ENCODE measurements at regions not wholly inside any gene's neighbourhood (a gene's known extent, or its start where the extent isn't known, plus 50 kb on each side); places are given as distances from the start of the nearest gene placed in this dataset.
"Not testable (repeated sequence)": the region's sequence is repeated elsewhere in the genome, so short reads cannot be mapped to it uniquely, and the experiment has no call there.

DNA sequence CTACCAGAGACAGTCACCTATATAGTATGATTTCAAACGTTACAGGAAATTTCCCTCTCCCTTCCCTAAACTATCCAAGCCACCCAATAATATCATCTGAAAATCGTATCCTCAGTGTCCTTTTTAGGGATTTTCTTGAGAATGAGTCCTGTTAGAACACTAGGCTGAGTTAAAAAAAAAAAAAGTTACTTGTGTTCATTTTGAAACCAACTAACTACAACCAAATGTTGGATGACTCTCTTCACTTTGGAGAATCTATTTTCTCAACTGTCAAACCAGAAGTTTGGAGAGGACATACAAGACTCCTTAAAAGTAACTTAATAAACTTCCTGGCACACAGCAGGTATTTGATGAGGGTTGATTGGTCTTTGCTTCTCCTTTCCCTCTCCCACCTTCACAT, 183.2 kb upstream of the SESN3 start:
- no peak overlapping the region for H2AFZ ChIP-seq (ENCODE audit: low read depth, low read length)
- H3K9ac ChIP-seq (ENCODE audit: low read depth, low read length), result no peak overlapping the region
- no peak overlapping the region for H3K4me3 ChIP-seq (ENCODE audit: low read depth in 1 of 2, low read length in 2 of 2)
- H3K36me3 ChIP-seq (ENCODE audit: insufficient read depth, low read length), result no peaks in the 10 kb centered on the region
- H3K27ac ChIP-seq (ENCODE audit: low read length), result no peak overlapping the region
- no peak for TF ChIP-seq EZH2 (IDR thresholded peaks at IDR 0.05; ENCODE audit: borderline replicate concordance, low read depth, low read length, severe bottlenecking)
- TF ChIP-seq, protein P1, sequence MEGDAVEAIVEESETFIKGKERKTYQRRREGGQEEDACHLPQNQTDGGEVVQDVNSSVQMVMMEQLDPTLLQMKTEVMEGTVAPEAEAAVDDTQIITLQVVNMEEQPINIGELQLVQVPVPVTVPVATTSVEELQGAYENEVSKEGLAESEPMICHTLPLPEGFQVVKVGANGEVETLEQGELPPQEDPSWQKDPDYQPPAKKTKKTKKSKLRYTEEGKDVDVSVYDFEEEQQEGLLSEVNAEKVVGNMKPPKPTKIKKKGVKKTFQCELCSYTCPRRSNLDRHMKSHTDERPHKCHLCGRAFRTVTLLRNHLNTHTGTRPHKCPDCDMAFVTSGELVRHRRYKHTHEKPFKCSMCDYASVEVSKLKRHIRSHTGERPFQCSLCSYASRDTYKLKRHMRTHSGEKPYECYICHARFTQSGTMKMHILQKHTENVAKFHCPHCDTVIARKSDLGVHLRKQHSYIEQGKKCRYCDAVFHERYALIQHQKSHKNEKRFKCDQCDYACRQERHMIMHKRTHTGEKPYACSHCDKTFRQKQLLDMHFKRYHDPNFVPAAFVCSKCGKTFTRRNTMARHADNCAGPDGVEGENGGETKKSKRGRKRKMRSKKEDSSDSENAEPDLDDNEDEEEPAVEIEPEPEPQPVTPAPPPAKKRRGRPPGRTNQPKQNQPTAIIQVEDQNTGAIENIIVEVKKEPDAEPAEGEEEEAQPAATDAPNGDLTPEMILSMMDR (IDR thresholded peaks at IDR 0.05; ENCODE audit: borderline replicate concordance, extremely low read depth, low read length, poor library complexity, severe bottlenecking), result no peak
- H3K9me3 ChIP-seq (ENCODE audit: insufficient read depth, low read length, severe bottlenecking), result no peaks in the 10 kb centered on the region
- no peaks in the 10 kb centered on the region for H3K79me2 ChIP-seq (ENCODE audit: insufficient read depth, low read length)
- no peak for DNase-seq
- H4K20me1 ChIP-seq (ENCODE audit: insufficient read depth, low read length), result no peaks in the 10 kb centered on the region
- H3K4me1 ChIP-seq (ENCODE audit: insufficient read depth, low read length), result no peaks in the 10 kb centered on the region
- no peak overlapping the region for H3K4me2 ChIP-seq (ENCODE audit: insufficient read depth, low read length)
- no peaks in the 10 kb centered on the region for H3K27me3 ChIP-seq (ENCODE audit: insufficient read depth, low read length, poor library complexity)
- ATAC-seq (ENCODE audit: insufficient read depth, low read depth), result no peak

DNA sequence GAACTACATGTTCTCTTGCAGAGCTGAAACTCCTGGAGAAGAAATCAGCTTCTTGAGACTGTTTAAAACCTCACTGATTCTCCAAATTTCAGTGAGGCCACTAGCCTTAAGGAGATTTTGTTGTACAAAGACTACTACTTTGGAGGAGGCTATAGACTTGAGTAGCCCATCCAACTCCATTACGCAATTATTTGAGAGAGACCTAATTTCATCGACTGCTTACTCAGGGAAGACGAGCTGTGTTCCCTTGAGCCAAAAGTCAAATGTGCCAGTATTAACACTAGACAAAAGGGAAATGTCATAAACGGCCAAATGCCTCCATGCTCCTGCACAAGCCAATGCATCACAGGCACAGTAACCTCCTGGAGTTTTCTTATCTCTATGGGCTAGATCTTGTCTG, 182.8 kb upstream of the SESN3 start:
- TF ChIP-seq, protein P1 (IDR thresholded peaks at IDR 0.05; ENCODE audit: borderline replicate concordance, extremely low read depth, low read length, poor library complexity, severe bottlenecking), result no peak
- no peak for TF ChIP-seq EZH2 (IDR thresholded peaks at IDR 0.05; ENCODE audit: borderline replicate concordance, low read depth, low read length, severe bottlenecking)
- Histone ChIP-seq H3K9ac (ENCODE audit: low read depth, low read length) (no peak overlapping the region), H3K4me3 (ENCODE audit: low read depth in 1 of 2, low read length in 2 of 2) (no peak overlapping the region), H3K9me3 (ENCODE audit: insufficient read depth, low read length, severe bottlenecking) (no peaks in the 10 kb centered on the region), H3K4me2 (ENCODE audit: insufficient read depth, low read length) (no peak overlapping the region), H3K27me3 (ENCODE audit: insufficient read depth, low read length, poor library complexity) (no peaks in the 10 kb centered on the region), H3K79me2 (ENCODE audit: insufficient read depth, low read length) (no peaks in the 10 kb centered on the region), H4K20me1 (ENCODE audit: insufficient read depth, low read length) (no peaks in the 10 kb centered on the region), H3K4me1 (ENCODE audit: insufficient read depth, low read length) (no peaks in the 10 kb centered on the region), H3K36me3 (ENCODE audit: insufficient read depth, low read length) (no peaks in the 10 kb centered on the region), H2AFZ (ENCODE audit: low read depth, low read length) (no peak overlapping the region), H3K27ac (ENCODE audit: low read length) (no peak overlapping the region)
- DNase-seq, result no peak
- ATAC-seq (ENCODE audit: insufficient read depth, low read depth), result no peak

DNA sequence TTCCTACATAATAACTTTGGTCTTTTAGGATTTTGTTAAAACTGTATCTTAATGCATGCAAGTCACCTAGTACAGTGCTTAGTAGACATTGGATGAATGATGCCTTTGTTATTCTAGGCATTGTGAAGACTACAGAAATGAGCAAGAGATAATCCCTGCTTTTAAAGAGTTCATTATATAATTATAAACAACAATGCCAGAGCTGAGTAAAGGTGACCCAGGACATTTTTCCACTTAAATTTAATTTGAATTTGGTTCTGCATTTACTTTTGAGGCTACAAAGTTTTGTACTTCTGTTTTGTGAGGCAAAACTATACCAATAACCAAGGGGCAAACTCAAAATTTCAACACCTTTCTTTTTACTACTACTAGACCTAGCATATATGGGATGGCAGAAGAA, 182.0 kb upstream of the SESN3 start:
- ATAC-seq (ENCODE audit: insufficient read depth, low read depth), result no peak
- no peak for TF ChIP-seq EZH2 (IDR thresholded peaks at IDR 0.05; ENCODE audit: borderline replicate concordance, low read depth, low read length, severe bottlenecking)
- TF ChIP-seq, protein P1 (IDR thresholded peaks at IDR 0.05; ENCODE audit: borderline replicate concordance, extremely low read depth, low read length, poor library complexity, severe bottlenecking), result no peak
- H3K9ac ChIP-seq (ENCODE audit: low read depth, low read length), result no peak overlapping the region

DNA sequence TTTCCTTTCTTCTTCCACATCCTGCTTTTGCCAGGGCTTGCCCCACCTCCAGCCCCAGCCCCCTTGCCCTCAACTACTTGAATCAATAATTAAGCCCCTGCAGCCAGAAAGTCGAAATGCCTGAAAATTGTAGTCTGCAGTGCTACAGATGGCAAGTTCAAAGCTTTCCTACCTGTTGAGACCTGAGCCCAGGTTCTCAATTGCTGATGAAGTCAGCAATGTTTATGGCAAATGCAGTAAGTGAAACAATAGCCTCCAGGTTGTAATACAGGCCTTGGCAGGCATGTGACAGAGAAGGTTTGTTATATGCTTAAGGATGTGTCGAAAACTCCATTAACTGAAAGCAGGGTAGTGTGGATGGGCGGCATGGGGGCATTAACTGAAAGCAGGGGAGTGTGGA, 181.1 kb upstream of the SESN3 start:
- no peak overlapping the region for H2AFZ ChIP-seq (ENCODE audit: low read depth, low read length)
- no peaks in the 10 kb centered on the region for H3K27me3 ChIP-seq (ENCODE audit: insufficient read depth, low read length, poor library complexity)
- H3K36me3 ChIP-seq (ENCODE audit: insufficient read depth, low read length), result no peaks in the 10 kb centered on the region
- no peak for ATAC-seq (ENCODE audit: insufficient read depth, low read depth)
- TF ChIP-seq, protein P1 (IDR thresholded peaks at IDR 0.05; ENCODE audit: borderline replicate concordance, extremely low read depth, low read length, poor library complexity, severe bottlenecking), result no peak
- TF ChIP-seq EZH2 (IDR thresholded peaks at IDR 0.05; ENCODE audit: borderline replicate concordance, low read depth, low read length, severe bottlenecking), result no peak
- no peak for DNase-seq
- no peaks in the 10 kb centered on the region for H3K9me3 ChIP-seq (ENCODE audit: insufficient read depth, low read length, severe bottlenecking)
- H3K79me2 ChIP-seq (ENCODE audit: insufficient read depth, low read length), result no peaks in the 10 kb centered on the region
- no peaks in the 10 kb centered on the region for H3K4me1 ChIP-seq (ENCODE audit: insufficient read depth, low read length)
- no peaks in the 10 kb centered on the region for H4K20me1 ChIP-seq (ENCODE audit: insufficient read depth, low read length)
- no peak overlapping the region for H3K9ac ChIP-seq (ENCODE audit: low read depth, low read length)
- no peak overlapping the region for H3K27ac ChIP-seq (ENCODE audit: low read length)
- no peak overlapping the region for H3K4me3 ChIP-seq (ENCODE audit: low read depth in 1 of 2, low read length in 2 of 2)
- H3K4me2 ChIP-seq (ENCODE audit: insufficient read depth, low read length), result no peak overlapping the region

More for the DNA sequence above, 182.0 kb upstream of the SESN3 start:
- Histone ChIP-seq H3K79me2 (ENCODE audit: insufficient read depth, low read length) (no peaks in the 10 kb centered on the region), H3K9me3 (ENCODE audit: insufficient read depth, low read length, severe bottlenecking) (no peaks in the 10 kb centered on the region), H3K27ac (ENCODE audit: low read length) (no peak overlapping the region), H3K4me3 (ENCODE audit: low read depth in 1 of 2, low read length in 2 of 2) (no peak overlapping the region), H2AFZ (ENCODE audit: low read depth, low read length) (no peak overlapping the region), H3K27me3 (ENCODE audit: insufficient read depth, low read length, poor library complexity) (no peaks in the 10 kb centered on the region), H4K20me1 (ENCODE audit: insufficient read depth, low read length) (no peaks in the 10 kb centered on the region), H3K36me3 (ENCODE audit: insufficient read depth, low read length) (no peaks in the 10 kb centered on the region), H3K4me2 (ENCODE audit: insufficient read depth, low read length) (no peak overlapping the region), H3K4me1 (ENCODE audit: insufficient read depth, low read length) (no peaks in the 10 kb centered on the region)
- DNase-seq, result no peak

DNA sequence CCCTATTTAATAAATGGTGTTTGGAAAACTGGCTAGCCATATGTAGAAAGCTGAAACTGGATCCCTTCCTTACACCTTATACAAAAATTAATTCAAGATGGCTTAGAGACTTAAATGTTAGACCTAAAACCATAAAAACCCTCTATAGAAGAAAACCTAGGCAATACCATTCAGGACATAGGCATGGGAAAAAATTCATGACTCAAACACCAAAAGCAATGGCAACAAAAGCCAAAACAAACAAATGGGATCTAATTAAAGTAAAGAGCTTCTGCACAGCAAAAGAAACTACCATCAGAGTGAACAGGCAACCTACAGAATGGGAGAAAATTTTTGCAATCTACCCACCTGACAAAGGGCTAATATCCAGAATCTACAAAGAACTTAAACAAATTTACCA, 179.7 kb upstream of the SESN3 start:
- not testable (repeated sequence) for H3K4me1 ChIP-seq (ENCODE audit: insufficient read depth, low read length); H4K20me1 ChIP-seq (ENCODE audit: insufficient read depth, low read length); H3K9me3 ChIP-seq (ENCODE audit: insufficient read depth, low read length, severe bottlenecking); H3K4me2 ChIP-seq (ENCODE audit: insufficient read depth, low read length); ATAC-seq (ENCODE audit: insufficient read depth, low read depth); H2AFZ ChIP-seq (ENCODE audit: low read depth, low read length); H3K36me3 ChIP-seq (ENCODE audit: insufficient read depth, low read length); H3K27me3 ChIP-seq (ENCODE audit: insufficient read depth, low read length, poor library complexity); DNase-seq; H3K27ac ChIP-seq (ENCODE audit: low read length); H3K79me2 ChIP-seq (ENCODE audit: insufficient read depth, low read length); H3K9ac ChIP-seq (ENCODE audit: low read depth, low read length); H3K4me3 ChIP-seq (ENCODE audit: low read depth in 1 of 2, low read length in 2 of 2)

Data from DND-41 (cell line).